ENCODE measurements at regions not wholly inside any gene's neighbourhood (a gene's known extent, or its start where the extent isn't known, plus 50 kb on each side); places are given as distances from the start of the nearest gene placed in this dataset.

- no peak for TF ChIP-seq ZNF274 (IDR thresholded peaks at IDR 0.05; ENCODE audit: low read depth, low read length)
- H3K4me3 ChIP-seq (ENCODE audit: low read length) = no peak overlapping the region
Observed at GRCh38 chrX:39631276-39632229, 466.2 kb downstream of the BCOR start.

DNA sequence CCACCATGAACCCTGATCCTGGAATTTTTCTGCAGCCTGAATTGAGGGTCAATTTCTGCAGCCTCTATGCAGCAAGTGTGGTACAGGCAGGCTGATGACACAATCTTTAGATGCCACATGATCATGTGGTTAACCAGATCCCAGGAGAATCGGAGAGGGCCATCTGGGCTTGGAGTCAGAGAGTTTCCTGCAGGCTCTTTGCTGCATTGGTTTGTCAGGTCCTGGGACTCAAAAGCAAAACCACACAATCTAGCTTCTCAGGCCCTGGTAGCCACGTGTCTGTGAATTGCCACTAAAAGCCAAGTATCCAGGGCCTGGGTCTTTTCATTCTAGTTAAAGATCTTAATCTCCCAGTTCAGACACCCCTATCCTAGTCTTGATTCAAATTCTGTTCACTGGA lies 464.5 kb downstream of the BCOR start:
- TF ChIP-seq ZNF274 (IDR thresholded peaks at IDR 0.05; ENCODE audit: low read depth, low read length) = no peak
- no peak overlapping the region for H3K4me3 ChIP-seq (ENCODE audit: low read length)

DNA sequence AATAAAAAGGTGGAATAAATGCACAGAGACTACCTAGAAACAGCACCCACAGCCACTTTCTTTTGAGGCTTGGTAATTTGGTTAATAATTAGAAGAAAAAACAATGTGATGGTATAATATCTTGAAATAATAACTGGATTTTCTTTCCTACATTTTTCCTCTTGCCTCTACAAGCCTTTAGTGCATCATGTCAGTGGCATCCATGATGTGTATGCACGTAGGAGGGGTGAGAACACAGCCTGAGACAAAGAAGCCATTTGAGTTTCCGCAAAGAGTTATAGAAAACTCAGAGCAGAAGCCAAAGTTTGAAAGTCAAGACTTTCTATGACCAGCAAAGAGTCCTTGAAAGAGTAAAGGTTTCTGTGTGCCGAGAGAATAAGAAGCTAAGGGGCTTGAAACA lies 461.3 kb downstream of the BCOR start:
- H3K4me3 ChIP-seq (ENCODE audit: low read length) = no peak overlapping the region
- no peak for TF ChIP-seq ZNF274 (IDR thresholded peaks at IDR 0.05; ENCODE audit: low read depth, low read length)

DNA sequence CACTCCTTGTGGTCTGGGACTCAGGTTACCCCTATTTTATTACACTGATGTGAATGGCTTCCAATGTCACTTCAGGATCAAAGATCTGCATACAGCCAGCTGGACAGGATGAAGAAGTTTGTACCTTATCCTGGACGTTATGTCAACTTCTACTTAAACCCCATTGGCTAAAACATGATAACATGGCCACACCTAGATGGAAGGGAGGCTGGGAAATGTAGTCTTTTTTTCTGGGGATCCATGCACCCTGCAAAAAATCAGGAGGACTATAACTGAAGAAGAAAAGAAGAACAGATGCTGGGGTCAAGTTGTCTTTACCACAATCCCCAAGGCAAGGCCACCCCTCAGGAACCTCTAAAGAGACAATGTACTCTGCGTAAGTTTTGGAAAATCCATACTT lies 459.2 kb downstream of the BCOR start:
- TF ChIP-seq ZNF274 (IDR thresholded peaks at IDR 0.05; ENCODE audit: low read depth, low read length) = no peak
- no peak overlapping the region for H3K4me3 ChIP-seq (ENCODE audit: low read length)

DNA sequence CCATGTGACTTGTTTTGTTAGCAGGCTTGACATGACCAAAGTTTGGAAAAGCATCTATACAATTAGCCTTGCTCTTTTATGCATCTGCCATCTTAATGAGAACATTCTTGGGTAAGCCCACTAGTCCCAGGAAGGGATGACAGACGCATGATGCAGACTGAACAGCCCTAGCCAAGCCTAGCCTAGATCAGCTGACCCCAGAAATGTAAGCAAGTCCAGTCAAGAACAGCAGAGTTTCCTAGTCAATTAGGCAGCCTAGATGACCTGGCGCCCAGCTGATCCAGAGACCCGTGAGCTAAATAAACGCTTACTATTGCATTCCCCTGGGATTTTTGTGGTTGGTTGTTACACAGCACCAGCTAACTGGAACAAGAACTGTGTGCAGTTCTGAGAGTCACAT lies 457.9 kb downstream of the BCOR start:
- TF ChIP-seq ZNF274 (IDR thresholded peaks at IDR 0.05; ENCODE audit: low read depth, low read length) = no peak
- H3K4me3 ChIP-seq (ENCODE audit: low read length) = no peak overlapping the region

DNA sequence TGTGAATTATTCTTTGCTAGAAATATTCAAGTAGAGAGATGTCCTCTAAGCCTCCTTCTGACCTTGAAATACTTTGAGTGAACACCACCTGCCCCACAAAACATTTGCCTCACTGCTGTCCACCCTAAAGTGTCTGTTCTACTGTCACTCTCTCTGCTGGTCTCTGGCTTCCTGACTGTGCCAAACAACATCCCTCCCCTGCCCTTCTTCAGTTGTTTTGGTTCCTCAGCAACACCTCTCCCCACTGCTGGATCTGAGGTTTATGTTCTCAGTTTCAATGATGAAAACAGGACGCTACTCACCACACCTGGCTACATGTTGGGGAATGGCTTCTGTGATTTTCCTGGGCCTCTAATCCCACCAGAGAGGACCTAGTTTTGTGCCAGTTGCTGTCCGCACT lies 456.9 kb downstream of the BCOR start:
- no peak for TF ChIP-seq ZNF274 (IDR thresholded peaks at IDR 0.05; ENCODE audit: low read depth, low read length)
- no peak overlapping the region for H3K4me3 ChIP-seq (ENCODE audit: low read length)

GRCh38 chrX:39642071-39642470 lies 455.7 kb downstream of the BCOR start:
- no peak for TF ChIP-seq ZNF274 (IDR thresholded peaks at IDR 0.05; ENCODE audit: low read depth, low read length)
- H3K4me3 ChIP-seq (ENCODE audit: low read length) = no peak overlapping the region

- no peak overlapping the region for H3K4me3 ChIP-seq (ENCODE audit: low read length)
- no peak for TF ChIP-seq ZNF274 (IDR thresholded peaks at IDR 0.05; ENCODE audit: low read depth, low read length)
Observed at GRCh38 chrX:39643550-39643949, 454.2 kb downstream of the BCOR start.

DNA sequence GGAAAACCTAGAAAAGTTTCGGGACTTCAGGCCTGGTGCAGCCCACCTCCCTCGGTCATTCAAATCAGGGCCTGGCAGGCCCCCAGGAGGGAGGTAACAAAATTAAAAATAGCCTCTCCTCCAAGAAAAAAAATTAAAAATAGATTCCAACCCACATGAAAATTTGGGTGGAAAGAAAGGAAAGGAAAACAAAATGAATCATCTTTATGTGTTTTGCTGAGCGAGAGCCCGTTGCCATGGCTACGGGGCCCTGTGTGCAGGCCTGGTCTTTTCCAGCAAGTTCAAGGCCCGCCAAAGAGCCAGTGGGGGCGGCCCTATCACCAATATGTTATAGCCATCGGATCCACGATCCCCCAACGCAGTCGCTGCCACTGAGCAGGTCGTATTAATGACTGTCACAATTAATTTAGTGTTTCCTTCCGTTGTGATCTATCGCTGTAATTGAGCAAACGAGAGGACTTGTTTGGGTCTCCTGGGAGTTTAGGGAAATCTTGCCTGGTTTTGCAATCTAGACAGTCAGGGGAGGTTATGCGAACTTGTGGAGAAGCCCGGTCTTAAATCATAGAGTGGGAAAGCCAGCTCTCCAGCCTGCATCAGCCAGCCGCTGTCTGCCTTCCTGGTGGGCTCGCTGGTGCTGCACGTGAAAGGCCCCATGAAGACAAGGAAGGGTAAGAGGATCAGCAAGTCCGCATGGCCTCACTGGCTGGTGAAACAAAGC lies 452.4 kb downstream of the BCOR start:
- no peak overlapping the region for H3K4me3 ChIP-seq (ENCODE audit: low read length)
- no peak for TF ChIP-seq ZNF274 (IDR thresholded peaks at IDR 0.05; ENCODE audit: low read depth, low read length)

- no peak overlapping the region for H3K4me3 ChIP-seq (ENCODE audit: low read length)
- no peak for TF ChIP-seq ZNF274 (IDR thresholded peaks at IDR 0.05; ENCODE audit: low read depth, low read length)
Observed at GRCh38 chrX:39648548-39649254, 449.1 kb downstream of the BCOR start.

- no peak overlapping the region for H3K4me3 ChIP-seq (ENCODE audit: low read length)
- no peak for TF ChIP-seq ZNF274 (IDR thresholded peaks at IDR 0.05; ENCODE audit: low read depth, low read length)
Observed at GRCh38 chrX:39650768-39651347, 446.9 kb downstream of the BCOR start.

- TF ChIP-seq ZNF274 (IDR thresholded peaks at IDR 0.05; ENCODE audit: low read depth, low read length) = no peak
- no peak overlapping the region for H3K4me3 ChIP-seq (ENCODE audit: low read length)
Observed at GRCh38 chrX:39652336-39652735, 445.4 kb downstream of the BCOR start.

DNA sequence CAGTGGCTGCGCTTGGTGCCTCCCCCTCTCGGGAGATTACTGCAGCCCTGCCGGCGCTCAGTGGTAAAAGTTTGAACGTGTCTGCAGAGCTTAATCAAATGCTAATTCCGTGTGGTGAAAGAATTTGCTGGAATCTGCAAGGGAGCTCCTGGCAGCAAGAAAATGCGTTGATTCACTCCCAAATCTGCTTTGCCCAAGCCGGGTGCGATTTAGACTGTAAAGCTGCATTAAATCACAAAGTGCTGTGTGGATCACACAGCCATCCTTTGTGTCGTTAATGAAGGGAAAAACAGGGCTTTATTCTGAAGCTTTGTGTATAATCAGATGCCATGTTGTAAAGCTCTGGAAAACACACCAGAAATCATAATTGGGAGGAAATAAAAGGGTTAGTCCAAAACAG lies 444.1 kb downstream of the BCOR start:
- no peak for TF ChIP-seq ZNF274 (IDR thresholded peaks at IDR 0.05; ENCODE audit: low read depth, low read length)
- no peak overlapping the region for H3K4me3 ChIP-seq (ENCODE audit: low read length)
